HL-60 (cell line): ENCODE measurements at regions not wholly inside any gene's neighbourhood (a gene's known extent, or its start where the extent isn't known, plus 50 kb on each side); places are given as distances from the start of the nearest gene placed in this dataset.

ENCODE experiments used
- CTCF ChIP-seq: IDR thresholded peaks from one replicate; pipeline ENCODE4 v1.5.1; 2011; ENCODE audit warnings: low read length, control low read depth, inconsistent platforms; ENCODE audit not compliant: insufficient read depth
- GABPA ChIP-seq: IDR thresholded peaks from 2 replicates; pipeline ENCODE4 v1.6.1; 2012; ENCODE audit warnings: low read depth
- POLR2AphosphoS5 ChIP-seq: IDR thresholded peaks from 2 replicates; pipeline ENCODE4 v1.6.1; 2012; ENCODE audit warnings: low read depth

GRCh38 chr10:28157379-28157778 is 145.5 kb downstream of the MPP7 start:
- TF ChIP-seq CTCF (no peak), POLR2AphosphoS5 (no peak), GABPA (no peak)
